GM18505 (cell line): ENCODE measurements at regions not wholly inside any gene's neighbourhood (a gene's known extent, or its start where the extent isn't known, plus 50 kb on each side); places are given as distances from the start of the nearest gene placed in this dataset.
"Not testable (repeated sequence)": the region's sequence is repeated elsewhere in the genome, so short reads cannot be mapped to it uniquely, and the experiment has no call there.

ENCODE experiments used
- ATAC-seq: cut with Tn5 transposase; IDR thresholded peaks from one replicate; pipeline ENCODE4 v1.9.1; 2021; ENCODE audit not compliant: unreplicated experiment
- POLR2A ChIP-seq: IDR thresholded peaks from 4 replicates; pipeline ENCODE4 v1.6.1; 2011; ENCODE audit warnings: borderline replicate concordance; ENCODE audit not compliant: insufficient read depth, insufficient read length; ENCODE audit errors: extremely low read depth

DNA sequence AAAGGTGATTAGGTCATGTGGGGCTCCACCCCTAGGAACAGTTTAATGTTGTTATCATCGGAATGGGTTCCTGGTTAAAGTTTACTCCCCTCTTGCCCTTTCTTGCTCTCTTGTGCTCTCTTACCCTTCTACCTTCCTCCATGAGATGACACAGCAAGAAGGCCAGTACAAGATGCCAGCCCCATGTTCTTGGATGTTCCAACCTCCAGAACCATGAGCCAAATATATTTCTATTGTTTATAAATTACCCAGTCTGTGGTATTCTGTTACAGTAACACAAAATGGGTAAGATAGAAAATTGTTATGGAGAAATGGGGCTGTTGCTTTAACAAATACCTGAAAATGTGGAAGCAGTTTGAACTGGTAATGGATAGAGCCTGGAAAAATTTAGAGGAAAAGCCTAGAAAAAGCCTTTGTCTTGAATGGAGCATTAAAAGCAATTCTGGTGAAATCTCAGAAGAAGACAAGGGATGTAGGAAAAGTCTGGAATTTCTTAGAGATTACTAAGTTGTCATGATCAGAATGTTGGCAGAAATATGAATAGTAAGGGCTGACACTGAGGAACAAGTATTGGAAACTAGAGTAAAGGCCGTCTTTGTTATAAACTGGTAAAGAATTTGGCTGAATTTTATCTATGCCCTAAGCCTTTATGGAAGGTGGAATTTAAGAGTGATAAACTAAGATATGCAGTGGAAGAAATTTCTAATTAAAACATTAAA lies 53.5 kb upstream of the TSC22D1 start:
- no peak for TF ChIP-seq POLR2A
- no peak for ATAC-seq

DNA sequence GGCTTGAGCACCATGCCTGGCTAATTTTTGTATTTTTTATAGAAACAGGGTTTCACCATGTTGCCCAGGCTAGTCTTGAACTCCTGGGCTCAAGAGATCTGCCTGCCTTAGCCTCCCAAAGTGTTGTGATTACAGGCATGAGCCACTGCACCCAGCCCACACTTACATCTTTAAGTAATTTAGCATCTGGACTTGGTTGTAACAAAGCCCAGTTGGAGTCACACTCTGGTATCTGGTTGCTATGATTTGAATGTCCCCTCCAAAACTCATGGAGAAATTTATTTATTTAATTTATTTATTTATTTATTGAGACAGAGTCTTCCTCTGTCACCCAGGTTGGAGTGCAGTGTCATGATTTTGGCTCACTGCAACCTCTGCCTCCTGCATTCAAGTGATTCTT lies 52.7 kb upstream of the TSC22D1 start:
- ATAC-seq, result not testable (repeated sequence)

DNA sequence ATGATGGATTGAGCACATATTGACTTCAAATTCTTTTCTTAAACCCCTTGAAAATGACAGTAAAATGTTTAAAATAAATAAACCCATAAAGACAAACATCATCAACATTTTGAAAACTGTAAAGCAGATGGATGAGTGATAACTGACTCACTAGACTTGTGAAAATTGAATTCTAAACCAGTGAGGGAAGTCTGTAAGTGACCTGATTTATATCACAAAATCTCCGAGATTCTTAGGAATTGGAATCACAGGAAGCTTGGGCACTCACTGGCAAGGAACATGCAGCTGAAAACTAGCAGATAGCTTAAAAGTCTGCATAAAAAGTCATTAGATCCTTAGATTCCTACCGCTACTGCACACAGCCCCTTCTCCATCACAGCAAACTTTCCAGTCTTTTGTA lies 51.3 kb upstream of the TSC22D1 start:
- ATAC-seq, result no peak
- TF ChIP-seq POLR2A, result no peak

DNA sequence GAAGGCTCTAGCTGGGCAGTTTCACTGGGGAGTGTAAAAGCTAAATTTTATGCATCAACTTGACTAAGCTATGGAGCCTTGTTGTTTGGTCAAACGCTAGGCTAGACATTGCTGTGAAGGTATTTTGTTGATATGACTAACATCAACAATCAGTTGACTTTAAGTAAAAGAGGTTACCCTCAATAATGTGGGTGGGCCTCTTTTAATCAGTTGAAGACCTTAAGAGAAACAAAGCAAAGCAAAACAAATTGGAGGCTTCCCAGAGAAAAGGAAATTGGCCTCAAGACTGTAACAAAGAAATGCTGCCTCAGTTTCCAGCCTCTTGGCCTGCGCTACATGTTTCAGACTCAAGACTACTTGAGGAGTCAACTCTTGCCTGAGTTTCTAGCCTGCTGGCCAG lies 50.0 kb upstream of the TSC22D1 start:
- TF ChIP-seq POLR2A, result no peak
- no peak for ATAC-seq
